HG03175 (cell line): ENCODE measurements at regions not wholly inside any gene's neighbourhood (a gene's known extent, or its start where the extent isn't known, plus 50 kb on each side); places are given as distances from the start of the nearest gene placed in this dataset.

Source experiments
- ATAC-seq: cut with Tn5 transposase; IDR thresholded peaks from one replicate; pipeline ENCODE4 v1.9.1; 2021; ENCODE audit warnings: mild to moderate bottlenecking, moderate library complexity; ENCODE audit not compliant: unreplicated experiment

- no peak for ATAC-seq
Measured at GRCh38 chr12:107973950-107974349, 155.1 kb upstream of the WSCD2 start.

GRCh38 chr12:107976331-107976730, 152.8 kb upstream of the WSCD2 start:
- no peak for ATAC-seq

- no peak for ATAC-seq
Measured at GRCh38 chr12:107978201-107978600, 150.9 kb upstream of the WSCD2 start.

GRCh38 chr12:107978641-107979040, 150.4 kb upstream of the WSCD2 start:
- no peak for ATAC-seq

- no peak for ATAC-seq
Measured at GRCh38 chr12:107983756-107984472, 145.2 kb upstream of the WSCD2 start.

GRCh38 chr12:107984973-107985372, 144.1 kb upstream of the WSCD2 start:
- ATAC-seq, result no peak

- no peak for ATAC-seq
Measured at GRCh38 chr12:107986183-107986582, 142.9 kb upstream of the WSCD2 start.

GRCh38 chr12:107990325-107990724, 138.8 kb upstream of the WSCD2 start:
- no peak for ATAC-seq

- no peak for ATAC-seq
Measured at GRCh38 chr12:107992029-107992428, 137.1 kb upstream of the WSCD2 start.

GRCh38 chr12:107992870-107993451, 136.1 kb upstream of the WSCD2 start:
- no peak for ATAC-seq

GRCh38 chr12:107998863-107999262, 130.2 kb upstream of the WSCD2 start:
- no peak for ATAC-seq

GRCh38 chr12:108000111-108000510, 129.0 kb upstream of the WSCD2 start:
- ATAC-seq, result no peak

GRCh38 chr12:108004319-108004718, 124.8 kb upstream of the WSCD2 start:
- no peak for ATAC-seq

GRCh38 chr12:108008163-108008905, 120.8 kb upstream of the WSCD2 start:
- no peak for ATAC-seq

- no peak for ATAC-seq
Measured at GRCh38 chr12:108009442-108010070, 119.5 kb upstream of the WSCD2 start.

- no peak for ATAC-seq
Measured at GRCh38 chr12:108016022-108016564, 113.0 kb upstream of the WSCD2 start.

GRCh38 chr12:108017472-108018057, 111.5 kb upstream of the WSCD2 start:
- ATAC-seq, result no peak

- no peak for ATAC-seq
Measured at GRCh38 chr12:108019862-108020261, 109.2 kb upstream of the WSCD2 start.

GRCh38 chr12:108021141-108021540, 107.9 kb upstream of the WSCD2 start:
- ATAC-seq, result no peak

- ATAC-seq, result no peak
Measured at GRCh38 chr12:108021949-108022522, 107.1 kb upstream of the WSCD2 start.
